NB4 (cell line): ENCODE measurements at regions not wholly inside any gene's neighbourhood (a gene's known extent, or its start where the extent isn't known, plus 50 kb on each side); places are given as distances from the start of the nearest gene placed in this dataset.

ENCODE experiments used
- DNase-seq: peaks from one replicate; pipeline ENCODE4 v3.0.0; 2010; ENCODE audit warnings: low read depth
- H3K4me3 ChIP-seq: one replicate; pipeline ENCODE4 v1.5.1; 2011; ENCODE audit warnings: mild to moderate bottlenecking, low read depth, low read length, moderate library complexity
- CTCF ChIP-seq: IDR thresholded peaks from one replicate; pipeline ENCODE4 v1.5.1; 2012; ENCODE audit warnings: low read depth, low read length
- MAX ChIP-seq: IDR thresholded peaks from 2 replicates; pipeline ENCODE4 v1.6.1; 2011; ENCODE audit warnings: low read depth, low read length
- MYC ChIP-seq: IDR thresholded peaks from 2 replicates; pipeline ENCODE4 v1.6.1; 2011; ENCODE audit warnings: low read depth, low read length
- POLR2A ChIP-seq: IDR thresholded peaks from 2 replicates; pipeline ENCODE4 v1.6.1; 2011; ENCODE audit warnings: mild to moderate bottlenecking; ENCODE audit not compliant: insufficient read length; ENCODE audit errors: extremely low read depth

- no peak for TF ChIP-seq MYC
- no peak overlapping the region for H3K4me3 ChIP-seq
- DNase-seq: no peak
These were observed 49.8 kb upstream of the FCN1 start for GRCh38 chr9:134967547-134967930.

GRCh38 chr9:134968011-134968822, 50.5 kb upstream of the FCN1 start:
- no peak for DNase-seq
- no peak for TF ChIP-seq CTCF
- no peak for TF ChIP-seq MYC
- no peak for TF ChIP-seq MAX
- TF ChIP-seq POLR2A: no peak
- no peak overlapping the region for H3K4me3 ChIP-seq

- no peak overlapping the region for H3K4me3 ChIP-seq
- TF ChIP-seq POLR2A (no peak), CTCF (no peak), MYC (no peak), MAX (no peak)
- DNase-seq: no peak
These were observed 51.0 kb upstream of the FCN1 start for GRCh38 chr9:134968823-134969090.

- TF ChIP-seq POLR2A (no peak), MAX (no peak), CTCF (no peak), MYC (no peak)
- DNase-seq: no peak
- H3K4me3 ChIP-seq: no peak overlapping the region
These were observed 51.7 kb upstream of the FCN1 start for GRCh38 chr9:134969156-134970045.

- no peak overlapping the region for H3K4me3 ChIP-seq
- DNase-seq: no peak
- TF ChIP-seq POLR2A: no peak
- TF ChIP-seq MAX: no peak
- TF ChIP-seq CTCF: no peak
- no peak for TF ChIP-seq MYC
These were observed 52.5 kb upstream of the FCN1 start for GRCh38 chr9:134970198-134970597.

GRCh38 chr9:134970719-134971118, 53.0 kb upstream of the FCN1 start:
- no peak for TF ChIP-seq CTCF
- no peak for TF ChIP-seq MAX
- TF ChIP-seq MYC: no peak
- no peak for TF ChIP-seq POLR2A
- DNase-seq: no peak
- no peak overlapping the region for H3K4me3 ChIP-seq
